ENCODE measurements at regions not wholly inside any gene's neighbourhood (a gene's known extent, or its start where the extent isn't known, plus 50 kb on each side); places are given as distances from the start of the nearest gene placed in this dataset.

DNA sequence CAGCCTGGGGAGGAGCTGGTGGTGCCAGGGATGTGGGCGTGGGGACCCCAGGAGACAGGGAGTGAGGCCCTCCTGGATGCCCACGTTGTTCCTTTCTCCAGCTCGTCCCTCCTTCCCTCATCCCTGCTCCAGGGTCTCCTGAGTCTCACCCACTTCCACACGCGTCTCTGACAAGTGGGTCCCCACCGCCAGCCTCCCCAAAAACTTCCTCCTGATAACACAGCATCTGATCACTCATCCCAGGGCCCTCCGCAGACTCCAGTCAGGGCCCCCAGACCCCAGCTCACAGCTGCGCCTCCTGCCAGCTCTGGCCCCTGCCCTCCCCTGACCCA is 60.6 kb upstream of the INPP5A start:
- TF ChIP-seq, protein P1, sequence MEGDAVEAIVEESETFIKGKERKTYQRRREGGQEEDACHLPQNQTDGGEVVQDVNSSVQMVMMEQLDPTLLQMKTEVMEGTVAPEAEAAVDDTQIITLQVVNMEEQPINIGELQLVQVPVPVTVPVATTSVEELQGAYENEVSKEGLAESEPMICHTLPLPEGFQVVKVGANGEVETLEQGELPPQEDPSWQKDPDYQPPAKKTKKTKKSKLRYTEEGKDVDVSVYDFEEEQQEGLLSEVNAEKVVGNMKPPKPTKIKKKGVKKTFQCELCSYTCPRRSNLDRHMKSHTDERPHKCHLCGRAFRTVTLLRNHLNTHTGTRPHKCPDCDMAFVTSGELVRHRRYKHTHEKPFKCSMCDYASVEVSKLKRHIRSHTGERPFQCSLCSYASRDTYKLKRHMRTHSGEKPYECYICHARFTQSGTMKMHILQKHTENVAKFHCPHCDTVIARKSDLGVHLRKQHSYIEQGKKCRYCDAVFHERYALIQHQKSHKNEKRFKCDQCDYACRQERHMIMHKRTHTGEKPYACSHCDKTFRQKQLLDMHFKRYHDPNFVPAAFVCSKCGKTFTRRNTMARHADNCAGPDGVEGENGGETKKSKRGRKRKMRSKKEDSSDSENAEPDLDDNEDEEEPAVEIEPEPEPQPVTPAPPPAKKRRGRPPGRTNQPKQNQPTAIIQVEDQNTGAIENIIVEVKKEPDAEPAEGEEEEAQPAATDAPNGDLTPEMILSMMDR (conservative IDR thresholded peaks at IDR 0.05), result no peak
- no peak for TF ChIP-seq EZH2 (IDR thresholded peaks at IDR 0.05; ENCODE audit: low read depth)
